ENCODE measurements at regions not wholly inside any gene's neighbourhood (a gene's known extent, or its start where the extent isn't known, plus 50 kb on each side); places are given as distances from the start of the nearest gene placed in this dataset.

- Mint-ChIP-seq H3K4me1 (ENCODE audit: unreplicated experiment) (no peaks in the 10 kb centered on the region), H3K27ac (ENCODE audit: unreplicated experiment) (no peak overlapping the region), H3K4me3 (ENCODE audit: unreplicated experiment) (no peak overlapping the region), H3K36me3 (ENCODE audit: low read depth, unreplicated experiment) (no peaks in the 10 kb centered on the region), H3K9me3 (ENCODE audit: unreplicated experiment) (no peaks in the 10 kb centered on the region), H3K27me3 (ENCODE audit: unreplicated experiment) (no peaks in the 10 kb centered on the region)
- DNase-seq (ENCODE audit: low spot score), result no peak
- no peak for TF ChIP-seq CTCF (IDR thresholded peaks at IDR 0.05; ENCODE audit: unreplicated experiment)
Observed at GRCh38 chr2:239559417-239560261, 158.8 kb upstream of the HDAC4 start.

- Mint-ChIP-seq H3K27ac (ENCODE audit: unreplicated experiment) (no peak overlapping the region), H3K9me3 (ENCODE audit: unreplicated experiment) (no peaks in the 10 kb centered on the region), H3K36me3 (ENCODE audit: low read depth, unreplicated experiment) (no peaks in the 10 kb centered on the region), H3K4me3 (ENCODE audit: unreplicated experiment) (no peak overlapping the region), H3K4me1 (ENCODE audit: unreplicated experiment) (no peaks in the 10 kb centered on the region), H3K27me3 (ENCODE audit: unreplicated experiment) (no peaks in the 10 kb centered on the region)
- no peak for TF ChIP-seq CTCF (IDR thresholded peaks at IDR 0.05; ENCODE audit: unreplicated experiment)
- DNase-seq (ENCODE audit: low spot score), result no peak
Observed at GRCh38 chr2:239558661-239559060, 157.8 kb upstream of the HDAC4 start.

GRCh38 chr2:239557516-239557915, 156.7 kb upstream of the HDAC4 start:
- no peak for DNase-seq (ENCODE audit: low spot score)
- H3K27me3 Mint-ChIP-seq (ENCODE audit: unreplicated experiment), result no peaks in the 10 kb centered on the region
- H3K4me1 Mint-ChIP-seq (ENCODE audit: unreplicated experiment), result no peaks in the 10 kb centered on the region
- TF ChIP-seq CTCF (IDR thresholded peaks at IDR 0.05; ENCODE audit: unreplicated experiment), result no peak
- H3K4me3 Mint-ChIP-seq (ENCODE audit: unreplicated experiment), result no peak overlapping the region
- H3K36me3 Mint-ChIP-seq (ENCODE audit: low read depth, unreplicated experiment), result no peaks in the 10 kb centered on the region
- no peaks in the 10 kb centered on the region for H3K9me3 Mint-ChIP-seq (ENCODE audit: unreplicated experiment)
- H3K27ac Mint-ChIP-seq (ENCODE audit: unreplicated experiment), result no peak overlapping the region

- no peaks in the 10 kb centered on the region for H3K36me3 Mint-ChIP-seq (ENCODE audit: low read depth, unreplicated experiment)
- TF ChIP-seq CTCF (IDR thresholded peaks at IDR 0.05; ENCODE audit: unreplicated experiment), result no peak
- DNase-seq (ENCODE audit: low spot score), result no peak
- H3K4me1 Mint-ChIP-seq (ENCODE audit: unreplicated experiment), result no peaks in the 10 kb centered on the region
- H3K9me3 Mint-ChIP-seq (ENCODE audit: unreplicated experiment), result no peaks in the 10 kb centered on the region
- H3K27ac Mint-ChIP-seq (ENCODE audit: unreplicated experiment), result no peak overlapping the region
- H3K27me3 Mint-ChIP-seq (ENCODE audit: unreplicated experiment), result peaks cover 4% of the 10 kb centered on the region
- no peak overlapping the region for H3K4me3 Mint-ChIP-seq (ENCODE audit: unreplicated experiment)
Observed at GRCh38 chr2:239555571-239555905, 154.7 kb upstream of the HDAC4 start.

GRCh38 chr2:239554766-239555570, 154.1 kb upstream of the HDAC4 start:
- Mint-ChIP-seq H3K4me3 (ENCODE audit: unreplicated experiment) (no peak overlapping the region), H3K36me3 (ENCODE audit: low read depth, unreplicated experiment) (no peaks in the 10 kb centered on the region), H3K4me1 (ENCODE audit: unreplicated experiment) (no peaks in the 10 kb centered on the region), H3K27ac (ENCODE audit: unreplicated experiment) (no peak overlapping the region), H3K27me3 (ENCODE audit: unreplicated experiment) (peaks cover 5% of the 10 kb centered on the region), H3K9me3 (ENCODE audit: unreplicated experiment) (no peaks in the 10 kb centered on the region)
- no peak for DNase-seq (ENCODE audit: low spot score)
- no peak for TF ChIP-seq CTCF (IDR thresholded peaks at IDR 0.05; ENCODE audit: unreplicated experiment)

Measured in endothelial cell (in vitro differentiated cells).